Prostate gland (tissue), 2 donors: ENCODE measurements at regions not wholly inside any gene's neighbourhood (a gene's known extent, or its start where the extent isn't known, plus 50 kb on each side); places are given as distances from the start of the nearest gene placed in this dataset.

Experiments used
- POLR2A ChIP-seq: fragments of 450-650 bp; IDR thresholded peaks from one replicate; pipeline ENCODE4 v1.6.1; 2016; ENCODE audit warnings: antibody characterized with exemption, mild to moderate bottlenecking
- TF ChIP-seq, protein P1 (sequence below), 4 experiments: fragments of 200-600 bp in 2 of 4; fragments of 450-650 bp in 2 of 4; sonication (generic) in 2 of 4; IDR thresholded peaks; 1 replicate in 3 of 4; 2 replicates in 1 of 4; pipeline ENCODE4 v1.5.1; 2016 to 2019; ENCODE audit warnings: antibody characterized with exemption in 4 of 4, mild to moderate bottlenecking in 2 of 4, moderate library complexity in 2 of 4

DNA sequence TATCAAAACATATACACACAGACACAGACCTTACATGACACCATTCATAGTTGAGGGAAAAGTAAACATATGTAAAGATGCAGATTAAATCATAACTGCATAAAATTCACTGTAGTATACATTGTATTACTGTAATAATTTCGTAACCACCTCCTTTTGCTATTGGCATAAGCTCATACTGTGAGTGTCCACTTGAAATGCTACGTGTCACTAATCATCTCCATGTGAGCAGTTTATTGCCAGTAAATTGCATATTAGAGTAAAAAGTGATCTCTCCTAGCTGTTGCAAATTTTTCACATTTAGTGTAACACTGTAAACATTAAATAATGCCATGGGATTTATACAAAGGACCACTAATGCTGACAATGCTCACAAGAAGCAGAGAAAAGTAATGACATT is 256.7 kb upstream of the GNPDA2 start:
- TF ChIP-seq, protein P1, sequence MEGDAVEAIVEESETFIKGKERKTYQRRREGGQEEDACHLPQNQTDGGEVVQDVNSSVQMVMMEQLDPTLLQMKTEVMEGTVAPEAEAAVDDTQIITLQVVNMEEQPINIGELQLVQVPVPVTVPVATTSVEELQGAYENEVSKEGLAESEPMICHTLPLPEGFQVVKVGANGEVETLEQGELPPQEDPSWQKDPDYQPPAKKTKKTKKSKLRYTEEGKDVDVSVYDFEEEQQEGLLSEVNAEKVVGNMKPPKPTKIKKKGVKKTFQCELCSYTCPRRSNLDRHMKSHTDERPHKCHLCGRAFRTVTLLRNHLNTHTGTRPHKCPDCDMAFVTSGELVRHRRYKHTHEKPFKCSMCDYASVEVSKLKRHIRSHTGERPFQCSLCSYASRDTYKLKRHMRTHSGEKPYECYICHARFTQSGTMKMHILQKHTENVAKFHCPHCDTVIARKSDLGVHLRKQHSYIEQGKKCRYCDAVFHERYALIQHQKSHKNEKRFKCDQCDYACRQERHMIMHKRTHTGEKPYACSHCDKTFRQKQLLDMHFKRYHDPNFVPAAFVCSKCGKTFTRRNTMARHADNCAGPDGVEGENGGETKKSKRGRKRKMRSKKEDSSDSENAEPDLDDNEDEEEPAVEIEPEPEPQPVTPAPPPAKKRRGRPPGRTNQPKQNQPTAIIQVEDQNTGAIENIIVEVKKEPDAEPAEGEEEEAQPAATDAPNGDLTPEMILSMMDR (IDR thresholded peaks at IDR 0.05), result no peak
- no peak for TF ChIP-seq POLR2A
